Duodenal mucosa (tissue), 2 donors: ENCODE measurements at regions not wholly inside any gene's neighbourhood (a gene's known extent, or its start where the extent isn't known, plus 50 kb on each side); places are given as distances from the start of the nearest gene placed in this dataset.

Experiments
- H3K27ac ChIP-seq: one replicate; pipeline ENCODE4 v1.7.0; 2013; ENCODE audit warnings: low read depth, low read length
- H3K27me3 ChIP-seq, 2 donors: one replicate each; pipeline ENCODE4 v1.7.0; 2013; ENCODE audit warnings: low read length in 2 of 2, control low read depth in 1 of 2; ENCODE audit not compliant: insufficient read depth in 2 of 2, control insufficient read depth in 1 of 2
- H3K36me3 ChIP-seq, 2 donors: one replicate each; pipeline ENCODE4 v1.7.0; 2013; ENCODE audit warnings: low read length in 2 of 2, control low read depth in 1 of 2; ENCODE audit not compliant: insufficient read depth in 2 of 2, control insufficient read depth in 1 of 2
- H3K4me1 ChIP-seq, 2 donors: one replicate each; pipeline ENCODE4 v1.7.0; 2013; ENCODE audit warnings: low read length in 2 of 2, control low read depth in 1 of 2; ENCODE audit not compliant: insufficient read depth in 2 of 2, control insufficient read depth in 1 of 2
- H3K4me3 ChIP-seq, 2 donors: one replicate each; pipeline ENCODE4 v1.7.0; 2013; ENCODE audit warnings: low read length in 2 of 2, low read depth in 1 of 2
- H3K9ac ChIP-seq, 2 donors: one replicate each; pipeline ENCODE4 v1.7.0; 2013; ENCODE audit warnings: low read length in 2 of 2, low read depth in 1 of 2
- H3K9me3 ChIP-seq, 2 donors: one replicate each; pipeline ENCODE4 v1.7.0; 2013; ENCODE audit warnings: low read length in 2 of 2, control low read depth in 1 of 2; ENCODE audit not compliant: control insufficient read depth in 1 of 2

- Histone ChIP-seq H3K9ac (no peak overlapping the region), H3K9me3 (no peaks in the 10 kb centered on the region), H3K36me3 (no peaks in the 10 kb centered on the region), H3K4me3 (no peak overlapping the region), H3K27ac (no peak overlapping the region), H3K4me1 (peaks cover 5 to 7% of the 10 kb centered on the region in 2 donors), H3K27me3 (peaks cover 36 to 37% of the 10 kb centered on the region in 2 donors)
These were observed 1636.5 kb upstream of the C9orf72 start for GRCh38 chr9:29209748-29210291.

- peaks cover 44 to 47% of the 10 kb centered on the region in 2 donors for H3K27me3 ChIP-seq
- H3K4me1 ChIP-seq, result peaks cover 5 to 7% of the 10 kb centered on the region in 2 donors
- no peak overlapping the region for H3K9ac ChIP-seq
- H3K27ac ChIP-seq, result no peak overlapping the region
- no peak overlapping the region for H3K4me3 ChIP-seq
- no peaks in the 10 kb centered on the region for H3K36me3 ChIP-seq
- no peaks in the 10 kb centered on the region for H3K9me3 ChIP-seq
These were observed 1637.8 kb upstream of the C9orf72 start for GRCh38 chr9:29211003-29211579.

GRCh38 chr9:29211580-29212396 lies 1638.5 kb upstream of the C9orf72 start:
- no peak overlapping the region for H3K27ac ChIP-seq
- H3K4me1 ChIP-seq, result peaks cover 5 to 7% of the 10 kb centered on the region in 2 donors
- H3K9ac ChIP-seq, result no peak overlapping the region
- H3K27me3 ChIP-seq, result peaks cover 44 to 49% of the 10 kb centered on the region in 2 donors
- no peaks in the 10 kb centered on the region for H3K36me3 ChIP-seq
- H3K4me3 ChIP-seq, result no peak overlapping the region
- no peaks in the 10 kb centered on the region for H3K9me3 ChIP-seq

- peaks cover 5 to 7% of the 10 kb centered on the region in 2 donors for H3K4me1 ChIP-seq
- no peaks in the 10 kb centered on the region for H3K9me3 ChIP-seq
- H3K27me3 ChIP-seq, result peaks cover 44 to 52% of the 10 kb centered on the region in 2 donors
- H3K36me3 ChIP-seq, result no peaks in the 10 kb centered on the region
- peak overlapping the region; percentile 16 to 43 for H3K4me3 ChIP-seq
- H3K9ac ChIP-seq, result no peak overlapping the region
- H3K27ac ChIP-seq, result no peak overlapping the region
These were observed 1639.4 kb upstream of the C9orf72 start for GRCh38 chr9:29212397-29213387.

- H3K9ac ChIP-seq, result no peak within 1 kb of the TSS
- peaks cover 5 to 7% of the 10 kb centered on the region in 2 donors for H3K4me1 ChIP-seq
These were observed 1640.3 kb upstream of the C9orf72 start, which contains the start of gene LINGO2 for GRCh38 chr9:29213417-29214153. TSS of gene LINGO2 (minus strand) at chr9:29213601.

GRCh38 chr9:29214154-29214689 lies 1640.9 kb upstream of the C9orf72 start:
- H3K4me1 ChIP-seq, result peaks cover 5 to 7% of the 10 kb centered on the region in 2 donors
- peaks cover 44 to 52% of the 10 kb centered on the region in 2 donors for H3K27me3 ChIP-seq
- H3K9ac ChIP-seq, result no peak overlapping the region
- H3K4me3 ChIP-seq, result no peak overlapping the region
- H3K9me3 ChIP-seq, result no peaks in the 10 kb centered on the region
- no peaks in the 10 kb centered on the region for H3K36me3 ChIP-seq
- H3K27ac ChIP-seq, result no peak overlapping the region

More at GRCh38 chr9:29213417-29214153, 1640.3 kb upstream of the C9orf72 start, which contains the start of gene LINGO2:
- Histone ChIP-seq H3K27ac (no peak within 1 kb of the TSS), H3K27me3 (peaks cover 44 to 52% of the 10 kb centered on the region in 2 donors), H3K36me3 (no peaks in the 10 kb centered on the region), H3K9me3 (no peaks in the 10 kb centered on the region), H3K4me3 (peak within 1 kb of the TSS; percentile 16 to 43)

- Histone ChIP-seq H3K27me3 (peaks cover 44 to 52% of the 10 kb centered on the region in 2 donors), H3K4me3 (no peak overlapping the region), H3K9ac (no peak overlapping the region), H3K4me1 (peaks cover 5 to 7% of the 10 kb centered on the region in 2 donors), H3K36me3 (no peaks in the 10 kb centered on the region), H3K9me3 (no peaks in the 10 kb centered on the region), H3K27ac (no peak overlapping the region)
These were observed 1641.5 kb upstream of the C9orf72 start for GRCh38 chr9:29214690-29215253.

DNA sequence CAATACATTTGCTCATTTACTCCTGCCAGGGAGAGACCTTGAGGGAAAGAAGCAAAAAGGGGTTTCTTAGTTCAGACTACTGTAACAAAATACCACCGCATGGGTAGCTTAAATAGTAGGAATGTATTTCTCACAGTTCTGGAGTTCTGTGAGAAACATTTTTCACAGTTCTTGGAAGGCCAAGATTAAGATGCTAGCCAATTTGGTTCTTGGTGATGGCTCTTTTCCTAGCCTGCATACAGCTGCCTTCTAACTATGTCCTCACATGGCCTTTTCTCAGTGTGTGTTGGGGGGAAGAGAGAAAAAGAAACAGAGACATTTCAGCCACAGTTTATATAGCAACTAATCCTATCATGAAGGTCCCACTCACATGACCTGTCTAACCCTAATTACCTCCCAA lies 1644.7 kb upstream of the C9orf72 start:
- Histone ChIP-seq H3K4me3 (no peak overlapping the region), H3K9me3 (no peaks in the 10 kb centered on the region), H3K36me3 (no peaks in the 10 kb centered on the region), H3K27me3 (peaks cover 25 to 34% of the 10 kb centered on the region in 2 donors), H3K9ac (no peak overlapping the region), H3K27ac (no peak overlapping the region), H3K4me1 (peaks cover 0 to 3% of the 10 kb centered on the region in 2 donors)
